Calu3 (cell line): ENCODE measurements at regions not wholly inside any gene's neighbourhood (a gene's known extent, or its start where the extent isn't known, plus 50 kb on each side); places are given as distances from the start of the nearest gene placed in this dataset.

ENCODE experiments used
- BruUV-seq: library from RNA; stranded (reverse); fragments of 400-500 nt; replicated peaks from 2 replicates; lab custom pipeline; 2021; lab: Mats Ljungman, UMichigan
- CTCF ChIA-PET: fragments of 300-600 bp; sonication (Branson Sonifier 250); formaldehyde crosslinking; loops from one replicate; lab custom pipeline; 2022; ENCODE audit warnings: antibody characterized with exemption; lab: Charles Lee
- DNase-seq: peaks from one replicate; pipeline ENCODE4 v3.0.0; 2022
- H3K27ac Mint-ChIP-seq: one replicate; pipeline ENCODE4 v1.8.0; 2022; ENCODE audit warnings: mixed read lengths; ENCODE audit not compliant: unreplicated experiment
- H3K27me3 Mint-ChIP-seq: one replicate; pipeline ENCODE4 v1.8.0; 2022; ENCODE audit warnings: mixed read lengths; ENCODE audit not compliant: unreplicated experiment
- H3K36me3 Mint-ChIP-seq: one replicate; pipeline ENCODE4 v1.8.0; 2022; ENCODE audit warnings: mild to moderate bottlenecking, moderate library complexity, mixed read lengths; ENCODE audit not compliant: insufficient read depth, unreplicated experiment
- H3K4me1 Mint-ChIP-seq: one replicate; pipeline ENCODE4 v1.8.0; 2022; ENCODE audit warnings: mild to moderate bottlenecking, low read depth, mixed read lengths; ENCODE audit not compliant: unreplicated experiment
- H3K4me3 Mint-ChIP-seq: one replicate; pipeline ENCODE4 v1.8.0; 2022; ENCODE audit warnings: mild to moderate bottlenecking, low read depth, moderate library complexity, mixed read lengths; ENCODE audit not compliant: unreplicated experiment
- H3K9me3 Mint-ChIP-seq: one replicate; pipeline ENCODE4 v1.8.0; 2022; ENCODE audit warnings: low read depth, mixed read lengths; ENCODE audit not compliant: unreplicated experiment
- CTCF ChIP-seq: fragments of 200-600 bp; IDR thresholded peaks from one replicate; pipeline ENCODE4 v1.8.0; 2022; ENCODE audit warnings: antibody characterized with exemption; ENCODE audit not compliant: unreplicated experiment
- intact Hi-C: fragments of 100-400 bp; cut with micrococcal nuclease; formaldehyde crosslinking; loops from one replicate; pipeline ENCODE4 v1.10.0; 2022; ENCODE audit not compliant: unreplicated experiment

GRCh38 chr9:26310294-26310693 is 582.3 kb downstream of the CAAP1 start:
- CTCF ChIA-PET, result no interaction called here
- Mint-ChIP-seq H3K36me3 (no peaks in the 10 kb centered on the region), H3K27ac (no peak overlapping the region), H3K4me1 (no peaks in the 10 kb centered on the region), H3K9me3 (peaks cover 14% of the 10 kb centered on the region), H3K27me3 (no peaks in the 10 kb centered on the region), H3K4me3 (no peak overlapping the region)
- intact Hi-C loops, result no loop called here
- BruUV-seq, result no TSS peak
- no peak for DNase-seq
- TF ChIP-seq CTCF, result no peak

GRCh38 chr9:26308328-26308727 is 584.3 kb downstream of the CAAP1 start:
- TF ChIP-seq CTCF, result no peak
- no TSS peak for BruUV-seq

GRCh38 chr9:26301659-26302058 is 590.9 kb downstream of the CAAP1 start:
- Mint-ChIP-seq H3K36me3 (no peaks in the 10 kb centered on the region), H3K4me3 (no peak overlapping the region), H3K4me1 (no peaks in the 10 kb centered on the region), H3K27me3 (no peaks in the 10 kb centered on the region), H3K9me3 (peaks cover 6% of the 10 kb centered on the region), H3K27ac (no peak overlapping the region)
- no peak for DNase-seq
- BruUV-seq, result no TSS peak
- CTCF ChIA-PET, result no interaction called here
- intact Hi-C loops, result no loop called here
- no peak for TF ChIP-seq CTCF

More at GRCh38 chr9:26308328-26308727, 584.3 kb downstream of the CAAP1 start:
- Mint-ChIP-seq H3K27me3 (no peaks in the 10 kb centered on the region), H3K27ac (no peak overlapping the region), H3K4me3 (no peak overlapping the region), H3K36me3 (no peaks in the 10 kb centered on the region), H3K9me3 (peaks cover 14% of the 10 kb centered on the region), H3K4me1 (no peaks in the 10 kb centered on the region)
- intact Hi-C loops, result no loop called here
- CTCF ChIA-PET, result no interaction called here
- no peak for DNase-seq

- Mint-ChIP-seq H3K27me3 (no peaks in the 10 kb centered on the region), H3K4me1 (no peaks in the 10 kb centered on the region), H3K27ac (no peak overlapping the region), H3K4me3 (no peak overlapping the region), H3K9me3 (peaks cover 4% of the 10 kb centered on the region), H3K36me3 (no peaks in the 10 kb centered on the region)
- CTCF ChIA-PET, result no interaction called here
- no peak for DNase-seq
- BruUV-seq, result no TSS peak
- intact Hi-C loops, result no loop called here
- no peak for TF ChIP-seq CTCF
Measured at GRCh38 chr9:26301046-26301445, 591.6 kb downstream of the CAAP1 start.
